Activated CD8-positive, alpha-beta memory T cell treated with anti-CD3 and anti-CD28 coated beads, Interleukin-2, amount 50 U/mL, for 48 hours (primary cell): ENCODE measurements at regions not wholly inside any gene's neighbourhood (a gene's known extent, or its start where the extent isn't known, plus 50 kb on each side); places are given as distances from the start of the nearest gene placed in this dataset.
"Not testable (repeated sequence)": the region's sequence is repeated elsewhere in the genome, so short reads cannot be mapped to it uniquely, and the experiment has no call there.

Experiments
- DNase-seq: peaks from one replicate; pipeline ENCODE4 v3.0.0-alpha.2; 2020

DNA sequence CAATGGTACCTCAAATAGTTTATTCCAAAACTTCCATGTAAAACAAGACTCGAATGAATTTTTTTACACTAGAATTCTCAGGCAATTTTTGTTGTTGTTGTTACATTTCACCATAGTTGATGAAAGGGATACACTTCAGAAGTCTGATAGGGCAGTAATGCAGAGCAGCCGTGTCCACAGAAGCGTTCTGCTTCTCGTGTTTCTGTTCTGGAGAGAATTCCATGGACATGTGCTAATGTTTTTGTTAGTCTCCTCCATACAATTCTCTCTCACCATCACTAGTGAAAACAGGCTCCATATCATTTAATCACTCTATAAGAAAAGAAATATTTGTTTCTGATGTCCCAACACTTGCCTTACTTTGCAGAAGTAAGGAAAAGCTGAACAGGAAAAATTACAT is 606.1 kb downstream of the SLC16A7 start:
- no peak for DNase-seq

DNA sequence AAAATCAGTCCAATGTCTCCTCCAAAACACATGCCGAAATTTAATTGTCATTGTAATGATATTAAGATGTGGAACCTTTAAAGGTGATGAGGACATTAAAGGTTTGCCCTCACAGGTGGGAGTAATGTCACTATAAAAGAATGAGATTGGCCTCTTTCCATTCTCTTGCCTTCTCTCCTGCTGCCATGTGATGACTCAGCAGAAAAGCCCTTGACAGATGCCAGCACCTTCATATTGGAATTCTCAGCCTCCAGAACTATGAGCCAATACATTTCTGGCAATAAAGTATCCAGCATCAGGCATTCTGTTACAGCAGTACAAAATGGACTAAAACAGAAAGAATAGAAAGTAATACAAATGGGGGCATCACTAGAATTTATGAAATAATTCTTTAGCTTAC is 609.7 kb downstream of the SLC16A7 start:
- no peak for DNase-seq

DNA sequence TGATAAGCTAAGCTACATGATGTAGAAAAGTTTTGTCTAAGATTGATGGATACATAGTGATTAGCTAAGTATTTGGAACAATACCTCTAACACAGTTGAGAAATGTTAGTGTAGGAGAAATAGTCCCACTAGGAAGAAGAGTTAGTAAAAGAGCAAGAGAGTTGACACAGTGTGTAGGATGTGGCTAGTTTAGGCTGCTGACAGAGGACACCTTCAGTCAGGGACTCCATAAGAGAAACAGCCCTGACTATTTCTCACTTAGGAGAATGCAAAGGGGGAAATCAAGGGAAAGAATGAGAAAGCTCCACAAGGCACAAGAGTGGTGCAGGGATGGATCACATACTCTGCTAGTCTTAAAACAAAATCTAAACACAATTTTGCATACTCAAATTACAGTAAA is 613.7 kb downstream of the SLC16A7 start:
- no peak for DNase-seq

DNA sequence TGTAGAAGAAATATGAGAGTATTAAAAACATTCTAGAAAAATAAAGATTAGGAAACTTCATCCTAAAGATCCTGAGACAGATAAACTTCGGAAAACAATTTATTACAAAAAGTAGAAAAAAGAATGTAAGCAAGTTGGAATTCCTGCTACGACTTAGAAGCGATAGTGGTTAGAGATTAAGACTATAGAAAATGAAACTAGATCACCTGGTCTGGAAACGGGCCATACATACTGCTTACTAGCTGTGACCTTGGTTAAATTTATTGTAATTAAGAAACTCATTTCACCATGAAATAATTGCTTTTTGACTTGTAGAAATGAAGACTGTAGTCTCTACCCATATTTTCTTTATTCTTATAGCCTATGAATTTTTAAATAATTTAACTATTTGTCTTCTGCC is 614.1 kb downstream of the SLC16A7 start:
- no peak for DNase-seq

DNA sequence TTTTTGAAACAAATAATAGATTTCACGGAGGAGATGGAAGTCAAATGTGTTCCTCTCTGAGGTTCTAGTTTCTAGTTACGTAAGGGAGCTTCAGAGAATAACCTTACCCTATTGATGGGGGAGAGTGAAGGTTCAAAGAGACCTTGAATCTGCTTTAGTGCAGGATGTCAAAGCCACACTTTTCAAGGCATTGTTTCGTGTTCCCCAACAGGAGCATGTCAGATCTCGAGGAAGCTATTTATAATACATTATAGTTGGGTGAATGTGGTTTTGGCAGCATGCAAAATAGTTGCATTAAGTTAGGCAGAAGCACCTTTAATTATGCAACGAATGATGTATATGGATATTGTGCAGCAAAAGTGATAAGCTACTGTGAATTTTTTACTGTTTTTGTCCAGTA is 614.9 kb downstream of the SLC16A7 start:
- DNase-seq, result no peak

DNA sequence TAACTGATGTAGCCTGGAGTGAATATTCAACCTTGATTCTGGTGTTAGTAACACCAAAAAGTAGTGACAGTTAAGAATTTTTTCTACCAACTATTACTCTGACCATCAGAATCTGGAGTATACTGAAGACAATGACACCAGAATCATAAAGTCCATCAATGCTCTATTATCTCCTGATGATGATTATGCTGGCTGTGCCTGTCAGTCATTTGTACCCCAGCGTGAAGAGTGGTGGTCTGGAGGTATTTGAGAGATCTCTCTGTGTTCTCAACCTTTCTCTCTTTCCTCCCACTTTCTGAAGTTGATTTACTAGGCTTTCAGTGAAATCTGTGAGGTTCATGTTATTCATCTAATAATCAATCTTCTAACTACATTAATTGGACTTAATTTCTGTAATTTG is 615.4 kb downstream of the SLC16A7 start:
- no peak for DNase-seq

DNA sequence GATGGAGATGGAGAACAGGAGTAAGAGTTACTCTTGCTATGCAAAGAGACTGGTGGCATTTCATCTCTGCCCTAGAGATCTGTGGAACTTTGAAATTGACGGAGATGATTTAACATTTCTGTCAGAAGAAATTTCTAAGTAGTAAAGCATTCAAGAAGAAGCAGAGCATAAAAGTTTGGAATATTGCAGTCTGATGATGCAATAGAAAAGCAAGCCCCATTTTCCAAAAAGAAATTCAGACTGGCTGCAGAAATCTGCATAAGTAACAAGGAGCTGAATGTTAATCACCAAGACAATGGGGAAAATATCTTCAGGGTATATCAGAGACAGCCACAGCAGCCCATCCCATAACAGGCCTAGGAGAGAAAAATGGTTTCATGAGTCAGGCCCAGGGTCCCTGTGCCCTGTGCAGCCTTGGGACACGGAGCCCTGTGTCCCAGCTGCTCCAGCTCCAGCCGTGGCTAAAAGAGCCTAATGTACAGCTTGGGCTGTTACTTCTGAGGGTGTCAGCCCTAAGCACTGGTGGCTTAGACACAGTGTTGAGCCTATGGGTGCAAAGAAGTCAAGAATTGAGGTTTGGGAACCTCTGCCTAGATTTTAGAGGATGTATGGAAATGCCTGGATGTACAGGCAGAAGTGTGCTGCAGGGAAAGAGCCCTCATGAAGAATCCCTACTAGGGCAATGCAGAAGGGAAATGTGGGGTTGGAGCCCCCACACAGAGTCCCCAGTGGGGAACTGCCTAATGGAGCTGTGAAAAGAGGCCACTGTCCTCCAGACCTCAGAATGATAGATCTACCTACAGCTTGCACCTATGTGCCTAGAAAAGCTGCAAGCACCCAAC is 616.6 kb downstream of the SLC16A7 start:
- DNase-seq, result no peak

DNA sequence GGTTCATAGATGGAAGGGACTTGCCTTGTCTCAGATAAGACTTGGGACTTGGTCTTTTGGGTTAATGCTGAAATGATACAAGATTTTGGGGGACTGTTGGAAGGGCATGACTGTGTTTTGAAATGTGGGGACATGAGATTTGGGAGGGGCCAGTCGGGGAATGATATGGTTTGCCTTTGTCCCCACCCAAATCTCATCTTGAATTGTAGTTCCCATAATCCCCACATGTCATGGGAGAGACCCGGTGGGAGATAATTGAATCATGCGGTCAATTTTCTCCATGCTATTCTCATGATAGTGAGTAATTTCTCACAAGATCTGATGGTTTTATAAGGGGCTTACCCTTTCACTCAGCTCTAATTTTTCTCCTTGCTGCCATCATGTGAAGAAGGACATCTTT is 617.4 kb downstream of the SLC16A7 start:
- not testable (repeated sequence) for DNase-seq

DNA sequence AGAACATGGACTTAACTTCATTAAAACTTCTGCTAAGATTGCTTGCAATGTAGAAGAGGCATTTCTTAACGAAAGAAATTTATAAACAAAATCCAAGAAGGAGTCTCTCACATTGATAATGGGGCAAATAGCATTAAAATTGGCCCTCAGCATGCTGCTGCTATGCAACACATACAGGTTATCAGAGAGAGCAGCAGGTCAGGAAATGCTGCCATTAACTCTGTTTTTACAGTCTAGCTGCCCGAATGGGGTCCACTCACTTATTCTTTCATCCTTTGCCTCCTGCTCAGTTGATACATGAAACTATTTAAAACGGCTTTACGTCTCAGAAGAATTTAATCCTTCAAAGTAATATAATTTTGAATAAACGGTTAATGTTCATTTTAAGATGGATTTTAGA is 620.4 kb downstream of the SLC16A7 start:
- no peak for DNase-seq

DNA sequence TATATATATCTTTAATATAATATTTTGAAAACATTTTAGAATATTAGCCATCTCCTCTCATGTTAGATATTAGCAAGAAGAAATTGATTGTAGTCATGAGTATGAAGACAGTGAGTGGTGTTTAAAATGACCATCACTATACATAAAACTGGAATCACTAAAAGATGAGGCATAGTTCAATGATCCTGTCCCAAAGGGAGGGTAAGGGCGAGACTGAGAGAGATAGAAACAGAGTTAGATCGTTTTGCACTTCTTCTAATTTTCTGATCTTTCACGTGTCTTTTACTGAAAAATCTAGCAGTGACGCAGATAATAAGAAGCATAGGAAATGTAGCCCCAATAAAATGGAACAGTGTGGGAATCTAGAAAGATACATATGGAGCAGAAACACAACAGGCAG is 627.4 kb downstream of the SLC16A7 start:
- DNase-seq, result no peak

DNA sequence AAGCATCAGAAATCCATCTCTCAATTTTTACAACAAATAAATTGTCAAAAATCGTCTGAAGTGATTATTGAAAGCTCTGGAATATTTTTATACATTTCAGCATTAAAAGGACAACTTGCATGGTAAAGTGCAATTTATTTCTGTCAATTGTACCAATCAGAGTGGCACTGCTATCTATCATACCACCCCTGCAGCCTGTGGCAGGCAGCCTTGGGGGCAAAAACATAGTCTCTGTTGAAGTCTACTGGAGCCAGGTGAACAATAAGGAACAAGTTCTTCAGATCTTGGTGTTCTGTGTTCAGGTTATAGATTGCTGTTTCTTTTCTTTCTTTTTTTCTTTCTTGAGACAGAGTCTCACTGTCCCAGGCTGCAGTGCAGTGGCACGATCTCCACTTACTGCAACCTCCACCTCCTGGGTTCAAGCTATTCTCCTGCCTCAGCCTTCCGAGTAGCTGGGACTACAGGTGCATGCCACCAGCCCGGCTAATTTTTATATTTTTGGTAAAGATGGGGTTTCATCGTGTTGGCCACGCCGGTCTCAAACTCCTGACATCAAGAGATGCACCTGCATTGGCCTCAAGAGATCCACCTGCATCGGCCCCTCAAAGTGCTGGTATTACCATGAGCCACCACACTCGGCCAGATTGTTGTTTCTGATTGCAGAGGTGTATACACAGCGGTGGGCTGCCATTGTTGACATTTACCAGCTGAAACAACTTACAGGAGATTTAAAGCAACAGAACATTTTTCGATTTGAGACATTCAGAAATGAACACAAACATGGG is 629.6 kb downstream of the SLC16A7 start:
- DNase-seq, result no peak

DNA sequence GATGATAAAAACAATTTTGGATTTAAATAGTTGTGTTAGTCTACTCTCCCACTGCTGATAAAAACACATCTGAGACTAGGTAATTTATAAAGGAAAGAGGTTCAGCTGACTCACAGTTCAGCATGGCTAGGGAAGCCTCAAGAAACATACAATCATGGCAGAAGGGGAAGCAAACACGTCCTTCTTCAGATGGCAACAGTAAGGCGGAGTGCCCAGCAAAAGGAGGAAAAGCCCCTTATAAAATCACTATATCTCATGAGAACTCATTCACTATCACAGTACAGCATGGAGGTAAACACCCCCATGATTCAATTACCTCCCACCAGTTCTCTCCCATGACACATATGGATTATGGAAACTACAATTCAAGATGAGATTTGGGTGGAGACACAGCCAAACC is 632.1 kb downstream of the SLC16A7 start:
- no peak for DNase-seq

DNA sequence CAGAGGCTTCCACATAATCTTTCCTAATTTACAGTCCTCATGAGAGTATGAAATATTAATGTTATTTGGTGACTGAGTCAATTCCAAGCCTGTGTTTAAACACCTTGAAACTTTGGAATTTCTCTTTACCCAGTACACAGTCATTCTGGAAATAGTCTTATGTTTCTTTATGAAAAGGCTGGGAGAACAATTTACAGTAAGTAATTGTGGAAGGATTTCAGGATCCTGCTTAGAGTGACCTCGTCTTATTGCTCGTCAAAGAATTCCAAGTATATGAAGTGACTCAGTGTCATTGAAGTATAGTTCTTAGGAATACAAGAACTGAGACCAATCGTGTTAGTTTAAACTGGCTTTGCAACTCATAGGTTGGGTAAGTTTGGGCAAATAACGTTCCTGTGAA is 634.2 kb downstream of the SLC16A7 start:
- no peak for DNase-seq

DNA sequence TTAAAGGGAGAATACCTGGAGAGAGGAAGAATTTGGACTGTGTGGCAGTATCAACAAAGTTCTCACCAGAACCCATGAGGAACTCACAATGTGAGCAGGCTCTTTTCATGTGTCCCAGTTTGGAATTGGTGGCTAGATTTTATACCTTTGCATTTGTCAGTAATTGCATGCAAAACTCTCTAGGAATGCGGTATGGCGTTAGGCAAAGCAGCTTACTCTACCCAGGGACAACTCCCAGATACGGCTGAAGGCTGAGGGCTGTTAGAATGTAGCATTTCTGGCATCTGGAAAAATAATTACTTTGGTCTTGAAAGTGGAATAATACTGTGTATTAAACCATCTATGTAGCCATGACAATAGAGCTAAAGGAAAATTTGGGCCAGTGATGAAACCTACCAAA is 635.5 kb downstream of the SLC16A7 start:
- DNase-seq, result no peak

DNA sequence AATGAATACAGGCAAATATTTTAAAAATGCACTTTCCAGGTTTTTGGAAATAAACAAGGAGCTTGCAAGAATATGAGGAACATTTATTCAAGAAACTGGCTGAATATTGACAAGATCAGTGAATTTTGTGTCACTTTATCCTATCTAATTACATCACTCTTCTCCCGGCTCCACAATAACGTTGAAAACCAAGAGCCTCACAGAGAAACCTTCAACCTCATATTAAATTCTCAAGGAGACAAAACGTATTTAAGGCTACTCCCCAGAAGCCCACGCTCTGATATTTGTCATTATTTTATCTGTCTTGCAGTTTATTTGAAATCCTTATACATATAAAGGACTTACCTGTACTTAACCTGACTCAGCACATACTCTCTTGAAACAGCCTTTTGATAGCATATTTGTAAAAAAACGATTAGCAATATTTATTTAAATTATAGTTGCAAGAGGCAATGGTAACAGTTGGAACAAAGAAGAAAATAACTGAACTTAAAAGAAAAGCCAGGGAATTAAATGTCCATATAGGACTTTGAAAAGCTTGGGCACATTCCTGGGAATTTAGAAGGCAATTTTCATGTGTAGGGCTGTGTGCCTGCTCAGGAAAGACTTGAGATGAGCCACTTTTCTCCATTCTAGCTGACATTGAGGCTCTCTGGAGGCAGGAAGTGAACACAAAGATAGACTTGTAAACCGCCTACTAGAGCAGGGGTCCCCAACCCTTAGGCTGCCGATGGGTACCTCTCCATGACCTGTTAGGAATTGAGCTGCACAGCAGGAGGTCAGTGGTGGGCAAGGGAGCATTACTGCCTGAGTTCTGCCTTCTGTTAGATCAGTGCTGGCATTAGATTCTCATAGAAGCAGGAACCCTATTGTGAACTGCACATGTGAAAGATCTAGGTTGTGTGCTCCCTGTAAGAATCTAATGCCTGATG is 636.4 kb downstream of the SLC16A7 start:
- no peak for DNase-seq

DNA sequence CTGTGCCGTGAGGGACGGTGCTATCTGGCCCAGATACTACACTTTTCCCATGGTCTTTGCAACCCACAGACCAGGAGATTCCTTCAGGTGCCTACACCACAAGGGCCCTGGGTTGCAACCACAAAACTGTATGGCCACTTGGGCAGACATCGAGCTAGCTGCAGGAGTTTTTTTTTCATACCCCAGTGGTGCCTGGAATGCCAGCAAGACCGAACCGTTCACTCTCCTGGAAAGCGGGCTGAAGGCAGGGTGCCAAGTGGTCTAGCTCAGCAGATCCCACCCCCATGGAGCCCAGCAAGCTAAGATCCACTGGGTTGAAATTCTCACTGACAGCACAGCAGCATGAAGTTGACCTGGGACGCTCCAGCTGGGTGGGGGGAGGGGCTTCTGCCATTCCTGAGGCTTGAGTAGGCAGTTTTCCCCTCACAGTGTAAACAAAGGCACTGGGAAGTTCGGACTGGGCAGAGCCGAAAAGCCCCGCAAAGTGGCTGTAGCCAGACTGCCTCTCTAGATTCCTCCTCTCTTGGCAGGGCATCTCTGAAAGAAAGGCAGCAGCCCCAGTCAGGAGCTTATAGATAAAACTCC is 638.9 kb downstream of the SLC16A7 start:
- DNase-seq, result not testable (repeated sequence)

DNA sequence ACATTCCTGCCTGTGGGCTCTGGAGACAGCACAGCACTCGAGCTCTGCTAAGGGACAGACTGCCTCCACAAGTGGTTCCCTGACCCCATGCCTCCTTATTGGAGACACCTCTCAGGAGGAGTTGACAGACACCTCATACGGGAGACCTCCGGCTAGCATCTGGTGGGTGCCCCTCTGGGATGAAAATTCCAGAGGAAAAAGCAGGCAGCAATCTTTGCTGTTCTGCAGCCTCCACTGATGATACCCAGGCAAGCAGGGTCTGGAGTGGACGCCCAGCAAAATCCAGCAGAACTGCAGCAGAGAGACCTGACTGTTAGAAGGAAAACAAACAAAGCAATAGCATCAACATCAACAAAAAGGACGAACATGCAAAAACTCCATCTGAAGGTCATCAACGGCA is 639.4 kb downstream of the SLC16A7 start:
- DNase-seq, result no peak

DNA sequence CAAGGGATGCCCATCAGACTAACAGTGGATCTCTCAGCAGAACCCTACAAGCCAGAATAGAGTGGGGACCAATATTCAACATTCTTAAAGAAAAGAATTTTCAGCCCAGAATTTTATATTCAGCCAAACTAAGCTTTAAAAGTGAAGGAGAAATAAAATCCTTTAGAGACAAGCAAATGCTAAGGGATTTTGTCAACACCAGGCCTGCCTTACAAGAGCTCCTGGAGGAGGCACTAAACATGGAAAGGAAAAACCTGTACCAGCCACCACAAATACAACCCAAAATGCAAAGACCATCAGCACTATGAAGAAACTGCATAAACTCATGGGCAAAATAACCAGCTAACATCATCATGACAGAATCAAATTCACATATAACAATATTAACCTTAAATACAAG is 640.6 kb downstream of the SLC16A7 start:
- not testable (repeated sequence) for DNase-seq

DNA sequence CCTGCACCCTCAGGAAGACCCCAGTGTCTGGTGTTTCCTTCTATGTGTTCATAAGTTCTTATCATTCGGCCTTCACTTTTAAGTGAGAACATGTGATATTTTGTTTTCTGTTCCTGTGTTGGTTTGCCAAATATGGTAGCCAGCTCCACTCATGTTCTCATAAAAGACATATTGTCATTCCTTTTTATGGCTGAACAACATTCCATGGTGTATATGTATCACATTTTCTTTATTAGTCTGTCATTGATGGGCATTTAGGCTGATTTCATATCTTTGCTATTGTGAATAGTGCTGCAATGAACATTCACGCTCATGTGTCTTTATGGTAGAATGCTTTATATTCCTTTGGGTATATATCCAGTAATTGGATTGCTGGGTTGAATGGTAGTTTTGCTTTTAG is 645.1 kb downstream of the SLC16A7 start:
- no peak for DNase-seq

DNA sequence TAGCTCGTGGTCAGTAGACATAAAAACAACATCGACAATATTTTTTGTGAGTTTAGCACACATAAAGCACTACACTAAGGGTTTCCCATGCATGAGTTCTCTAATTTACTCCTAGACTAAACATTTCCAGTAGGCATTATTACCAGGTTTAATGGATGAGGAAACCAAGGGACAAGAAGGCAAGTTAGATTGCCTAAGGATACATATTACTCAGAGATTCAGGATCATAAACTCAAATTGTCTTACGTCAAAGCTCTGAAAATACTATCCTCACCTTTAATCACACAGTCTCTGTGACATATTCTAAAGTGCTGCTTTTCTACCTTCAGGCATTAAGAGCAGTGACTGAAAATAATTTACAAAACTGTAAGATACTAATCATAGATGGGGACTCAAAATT is 655.3 kb downstream of the SLC16A7 start:
- no peak for DNase-seq

DNA sequence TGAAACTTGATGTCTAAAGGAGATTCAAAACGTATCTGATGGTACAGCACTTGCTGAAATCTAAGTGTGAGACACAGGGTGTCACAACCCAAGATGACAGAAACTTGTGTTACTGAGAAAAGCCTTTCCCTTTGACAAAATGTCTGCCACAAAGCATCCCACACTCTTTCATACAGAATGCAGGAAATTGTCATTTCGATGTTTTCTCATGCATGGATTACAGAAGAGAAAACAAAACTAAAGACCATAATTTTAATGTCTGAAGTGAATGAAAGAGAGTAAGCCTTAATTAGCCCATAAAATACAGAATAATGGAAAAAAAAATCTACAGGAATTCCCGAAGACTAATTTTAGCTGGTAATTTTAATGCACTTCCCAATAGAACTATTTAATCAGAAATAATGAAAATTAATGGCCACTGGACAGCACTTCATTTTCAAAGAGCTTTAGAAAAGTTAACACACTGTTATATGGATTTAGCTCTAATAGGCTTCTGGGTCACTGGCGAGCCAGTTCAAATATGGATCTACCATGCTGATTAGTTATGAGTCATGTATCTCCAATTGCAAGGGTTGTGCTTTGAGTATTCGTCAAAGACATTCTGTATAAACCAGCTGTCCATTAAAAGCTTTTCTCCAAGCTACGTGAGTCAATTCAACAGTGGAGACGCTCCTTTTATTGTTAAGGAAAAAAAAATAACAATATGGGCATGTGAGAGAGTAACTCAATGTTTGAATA is 656.7 kb downstream of the SLC16A7 start:
- no peak for DNase-seq

DNA sequence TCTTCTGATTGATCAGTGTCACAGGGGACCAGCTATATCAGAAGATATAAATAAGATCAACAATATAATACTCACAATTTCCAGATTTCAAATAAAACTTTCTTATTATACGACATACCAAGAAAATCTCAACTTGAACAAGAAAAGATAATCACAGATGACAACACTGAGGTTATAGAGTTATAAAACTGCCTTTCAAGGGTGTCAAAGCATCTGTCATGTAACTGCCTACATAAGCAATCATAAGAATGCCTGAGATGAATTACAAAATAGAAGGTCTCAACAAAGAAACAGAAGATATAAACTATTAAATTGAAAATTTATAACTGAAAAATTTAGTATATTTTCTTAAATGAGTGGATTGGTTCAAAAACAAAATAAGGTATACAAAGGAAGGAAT is 659.2 kb downstream of the SLC16A7 start:
- no peak for DNase-seq
